HG03342 (cell line): ENCODE measurements at regions not wholly inside any gene's neighbourhood (a gene's known extent, or its start where the extent isn't known, plus 50 kb on each side); places are given as distances from the start of the nearest gene placed in this dataset.

Experiments
- ATAC-seq: cut with Tn5 transposase; IDR thresholded peaks from one replicate; pipeline ENCODE4 v1.9.1; 2021; ENCODE audit warnings: mild to moderate bottlenecking, moderate library complexity; ENCODE audit not compliant: unreplicated experiment

DNA sequence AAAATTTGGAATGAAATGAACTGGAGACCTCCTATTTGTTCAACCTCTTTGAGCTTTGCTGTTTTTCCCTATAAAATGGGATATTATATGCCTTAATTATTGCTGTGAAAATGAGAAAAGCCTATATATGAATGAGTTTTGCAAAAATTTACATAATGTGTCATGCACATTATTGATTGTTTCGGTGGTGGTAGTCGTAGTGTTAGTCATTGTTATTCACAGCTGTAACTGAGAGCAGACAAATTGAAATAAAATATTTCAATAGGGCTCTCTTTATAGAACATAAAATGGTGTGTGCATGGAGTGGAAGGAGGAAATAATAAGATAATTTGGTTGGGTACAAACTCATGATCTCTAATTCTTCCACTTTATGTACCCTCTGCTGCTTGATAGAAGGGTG is 153.7 kb upstream of the GADL1 start:
- ATAC-seq = no peak

DNA sequence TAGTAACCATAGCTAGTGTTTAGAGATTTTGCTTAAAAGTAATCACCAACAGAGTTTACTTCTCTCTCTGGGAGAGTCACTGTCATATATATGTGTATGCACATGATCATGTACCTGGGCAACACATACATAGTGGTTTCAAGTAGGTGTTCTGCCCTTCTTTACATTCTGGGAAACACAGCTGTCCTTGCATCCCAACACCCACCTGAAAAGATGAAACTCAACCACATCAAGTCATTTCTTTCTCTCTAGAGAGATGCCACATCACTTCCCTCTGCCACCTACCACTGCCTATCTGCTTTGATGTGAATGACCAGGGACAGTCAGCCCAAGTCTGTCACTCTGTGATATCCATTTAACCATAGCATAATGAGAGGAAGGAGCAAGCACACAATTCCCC is 155.8 kb upstream of the GADL1 start:
- ATAC-seq = no peak

DNA sequence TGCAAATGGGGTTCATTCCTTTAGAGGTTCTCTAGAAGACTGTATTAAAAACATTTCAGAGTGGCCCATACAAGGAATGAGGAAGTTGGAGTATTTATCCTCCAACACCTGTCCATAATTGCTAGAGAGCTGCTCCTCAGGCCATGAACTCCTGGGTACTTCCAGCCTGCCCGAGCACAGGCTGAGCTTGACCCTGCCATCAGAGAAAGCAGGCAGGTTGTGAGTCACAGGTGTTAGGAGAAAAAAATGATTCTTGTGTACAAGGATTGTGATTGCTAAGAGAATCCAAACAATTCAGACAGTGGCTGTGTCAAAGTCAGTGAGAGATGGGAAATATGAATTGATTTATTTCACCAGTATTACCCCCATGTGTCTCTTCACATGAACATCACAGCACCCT is 156.8 kb upstream of the GADL1 start:
- ATAC-seq = no peak

DNA sequence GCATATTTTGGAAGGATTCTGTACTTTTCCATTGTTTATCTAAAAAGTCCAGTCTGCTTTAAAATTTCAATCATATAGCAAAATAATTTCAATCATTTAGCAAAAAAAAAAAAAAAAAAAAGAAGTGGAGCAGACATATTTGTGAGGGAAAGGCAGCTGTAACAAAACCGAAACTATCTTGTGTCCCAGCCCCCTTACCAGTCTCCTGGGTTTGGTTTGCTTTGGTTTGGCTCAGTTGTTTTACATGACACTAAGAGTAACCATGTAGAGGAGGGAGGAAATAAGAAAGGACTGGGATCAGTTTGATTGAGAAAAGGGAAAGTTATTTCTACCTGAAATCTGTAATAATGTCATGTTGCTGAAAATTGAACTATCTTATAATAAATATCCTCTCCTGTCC is 158.8 kb upstream of the GADL1 start:
- ATAC-seq = no peak

GRCh38 chr3:31054032-31054431 is 159.6 kb upstream of the GADL1 start:
- ATAC-seq = no peak

GRCh38 chr3:31055757-31056156 is 161.3 kb upstream of the GADL1 start:
- no peak for ATAC-seq

DNA sequence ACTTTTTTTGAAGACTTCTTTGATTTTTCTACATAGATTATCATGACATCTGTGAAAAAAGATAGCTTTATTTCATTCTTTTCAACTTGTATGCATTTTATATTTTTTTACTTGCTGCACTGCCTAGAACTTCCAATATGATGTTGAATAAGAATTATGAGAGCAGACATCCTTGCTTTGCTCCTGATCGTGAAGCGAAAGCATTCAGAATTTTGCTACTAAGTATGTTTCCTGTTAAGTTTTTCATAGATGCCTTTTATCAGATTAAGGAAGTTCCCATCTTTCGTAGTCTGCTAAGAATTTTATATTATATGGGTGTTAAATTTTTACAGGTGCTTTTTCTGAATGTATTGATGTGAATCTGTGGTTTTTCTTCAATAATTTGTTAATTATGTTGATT is 163.4 kb upstream of the GADL1 start:
- no peak for ATAC-seq

DNA sequence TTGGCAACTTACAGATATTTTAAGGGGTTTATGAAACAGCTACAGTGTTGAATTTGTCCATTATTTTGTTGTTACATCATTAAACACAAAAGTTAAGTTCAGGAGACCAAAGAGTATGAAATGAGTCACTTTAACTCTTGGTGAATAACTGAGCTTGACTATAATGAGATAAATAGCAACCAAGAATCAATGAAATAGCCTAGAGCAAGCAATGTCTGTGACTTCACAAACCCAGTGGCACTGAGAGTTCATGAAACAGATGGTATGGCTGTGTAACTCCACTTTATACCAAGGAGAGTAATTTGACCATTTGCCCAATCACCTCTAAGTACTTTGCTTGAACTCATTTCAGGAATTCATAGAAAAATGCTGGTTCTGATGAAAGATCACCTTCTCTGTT is 169.6 kb upstream of the GADL1 start:
- no peak for ATAC-seq

DNA sequence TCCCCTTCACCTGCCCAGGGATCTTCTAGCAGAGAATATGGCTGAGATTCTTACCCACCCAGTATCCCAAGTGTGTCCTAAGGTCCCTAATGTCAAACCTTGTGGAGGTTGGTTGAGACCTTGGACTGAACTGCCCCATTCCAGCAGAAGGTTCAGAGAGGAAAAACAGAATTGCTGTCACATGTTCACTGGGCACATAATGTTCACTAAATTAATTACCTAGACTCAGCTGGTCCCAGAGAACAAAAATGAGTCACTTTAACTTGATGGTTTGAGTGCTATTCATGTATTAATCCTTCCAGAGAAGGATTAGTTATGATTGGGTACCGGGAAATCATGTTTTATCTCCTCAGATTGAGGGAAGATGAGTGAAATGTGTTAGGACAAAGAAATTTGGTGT is 171.3 kb upstream of the GADL1 start:
- ATAC-seq = no peak

DNA sequence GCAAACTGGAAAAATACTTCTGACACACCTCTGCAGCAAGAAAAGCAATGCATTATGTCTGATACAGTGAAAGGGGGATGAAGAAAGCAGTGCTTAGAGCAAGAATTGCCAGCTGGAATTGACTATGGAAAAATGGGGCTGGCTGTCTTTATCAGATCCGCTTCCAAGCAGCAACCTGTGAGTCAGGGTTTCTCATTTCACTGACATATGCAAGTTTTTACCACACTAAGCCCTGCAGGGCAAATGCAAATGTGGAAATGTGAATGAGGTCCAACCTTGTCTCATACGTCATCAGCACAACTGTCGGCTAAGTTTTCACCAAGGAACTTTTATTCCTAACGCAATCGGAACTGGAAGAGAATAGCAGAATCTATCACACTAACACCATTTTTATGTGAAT is 172.5 kb upstream of the GADL1 start:
- no peak for ATAC-seq

DNA sequence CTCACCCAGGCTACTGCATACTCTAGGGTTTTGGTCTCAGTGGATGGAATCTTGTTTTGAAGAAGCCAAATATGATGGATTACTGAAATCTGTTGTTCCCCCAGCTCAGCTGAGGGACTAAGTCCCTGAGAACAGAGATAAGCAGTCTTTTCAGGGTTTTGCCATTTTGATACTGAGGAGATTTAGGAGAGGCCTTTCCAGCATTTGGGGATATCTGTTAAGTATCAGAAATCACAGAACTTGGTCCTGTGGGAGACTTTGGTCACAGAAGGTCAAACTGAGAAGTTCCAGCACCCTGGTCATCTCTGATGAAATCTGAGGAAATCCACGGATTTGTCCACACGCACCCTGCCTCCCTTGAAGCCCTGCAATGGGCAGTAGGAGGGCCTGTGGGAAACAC is 181.0 kb upstream of the GADL1 start:
- no peak for ATAC-seq

GRCh38 chr3:31075876-31076275 is 181.4 kb upstream of the GADL1 start:
- no peak for ATAC-seq

DNA sequence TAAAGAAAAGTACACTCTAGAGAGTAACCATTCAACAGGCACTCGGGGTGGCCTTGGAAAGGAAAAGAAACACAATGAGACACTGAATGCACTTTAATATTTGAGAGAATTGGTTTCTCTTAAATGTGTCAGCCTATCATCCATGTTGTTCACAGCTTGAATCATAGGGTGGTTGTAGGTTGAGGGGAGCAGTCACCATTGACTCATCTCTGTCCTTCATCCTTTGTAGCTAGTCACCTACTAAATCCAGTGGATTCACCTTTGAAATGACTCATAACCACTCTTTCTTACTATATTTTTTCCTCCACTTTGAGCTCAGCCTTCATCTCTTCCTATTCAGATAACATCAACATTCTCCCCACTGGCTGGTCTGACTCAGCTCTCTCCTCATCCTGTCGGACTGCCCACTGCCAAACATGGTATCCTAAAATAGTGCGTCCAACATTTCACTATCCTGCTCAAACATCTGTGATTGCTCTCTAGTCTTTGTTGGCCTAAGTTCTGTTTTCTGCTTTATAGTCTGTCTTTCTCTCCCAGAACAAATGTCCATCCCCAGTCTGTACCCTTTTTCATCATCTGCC is 182.7 kb upstream of the GADL1 start:
- ATAC-seq = no peak

GRCh38 chr3:31077826-31078225 is 183.4 kb upstream of the GADL1 start:
- no peak for ATAC-seq

GRCh38 chr3:31079689-31080088 is 185.2 kb upstream of the GADL1 start:
- ATAC-seq = no peak

DNA sequence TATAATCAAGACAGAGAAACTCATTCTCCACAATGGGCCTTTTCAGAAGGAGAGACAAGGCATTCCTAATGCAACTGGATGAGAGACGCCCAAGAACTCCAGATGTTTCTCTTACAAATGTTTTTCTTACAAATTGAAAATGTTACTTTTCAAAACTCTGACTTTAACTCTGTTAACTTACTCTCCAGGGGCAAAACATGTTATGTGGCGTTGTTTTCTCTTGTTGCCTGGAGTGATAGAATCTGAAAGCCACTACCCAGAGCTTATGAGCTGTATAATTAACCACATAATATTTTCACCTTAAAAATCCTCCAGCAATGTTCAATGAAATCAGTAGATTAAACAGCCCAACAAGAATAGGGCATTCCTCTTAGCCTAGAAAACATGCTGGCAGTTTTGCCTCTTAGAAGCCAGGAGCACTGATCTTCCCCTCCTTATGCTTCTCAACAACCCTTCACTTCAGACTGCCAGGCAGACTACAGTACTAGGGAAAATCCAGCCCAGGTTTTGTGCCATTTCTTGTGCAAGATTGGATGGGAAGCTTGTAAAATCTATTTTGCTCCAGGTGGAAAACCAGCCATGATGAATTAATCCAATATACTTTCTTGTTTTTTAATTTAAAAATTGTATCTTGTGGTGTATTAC is 186.7 kb upstream of the GADL1 start:
- ATAC-seq = no peak

GRCh38 chr3:31086148-31086547 is 191.7 kb upstream of the GADL1 start:
- no peak for ATAC-seq

- no peak for ATAC-seq
Measured at GRCh38 chr3:31086698-31087097, 192.2 kb upstream of the GADL1 start.

GRCh38 chr3:31091748-31092147 is 197.3 kb upstream of the GADL1 start:
- no peak for ATAC-seq

DNA sequence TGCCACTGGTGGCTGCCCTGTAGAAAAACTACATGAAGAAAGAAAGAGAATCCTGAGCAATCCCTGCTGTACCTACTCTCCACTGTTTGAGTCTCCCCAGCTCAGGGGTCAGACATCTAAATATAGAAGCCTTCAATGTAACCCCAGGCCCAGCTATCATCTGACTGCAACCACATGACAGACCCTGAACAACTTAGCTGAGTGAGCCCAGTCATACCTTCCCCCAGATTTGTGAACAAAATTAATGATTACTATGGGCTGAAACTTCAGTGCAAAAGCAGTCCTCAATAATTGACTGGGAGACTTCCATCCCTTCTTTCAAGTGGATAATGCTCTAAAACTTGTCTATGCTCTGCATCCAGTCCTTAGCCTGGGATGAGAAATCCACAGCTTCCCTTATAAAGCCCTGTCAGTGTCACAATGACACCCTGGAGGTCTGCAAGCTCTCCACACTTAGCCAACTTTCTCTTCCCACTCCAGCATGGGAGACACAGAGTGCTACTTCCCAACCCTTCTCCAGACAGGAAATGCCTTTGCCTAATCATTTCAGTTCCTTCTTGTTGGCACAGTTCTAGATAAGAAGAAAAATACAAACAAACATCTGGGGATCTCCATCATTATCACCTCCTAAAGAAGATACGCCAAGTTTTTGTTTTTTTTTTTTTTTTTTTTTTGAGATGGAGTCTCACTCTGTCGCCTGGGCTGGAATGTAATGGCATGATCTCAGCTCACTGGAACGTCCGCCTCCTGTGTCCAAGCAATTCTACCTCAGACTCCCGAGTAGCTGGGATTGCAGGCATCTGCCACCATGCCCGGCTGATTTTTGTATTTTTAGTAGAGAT is 198.5 kb upstream of the GADL1 start:
- ATAC-seq = no peak

DNA sequence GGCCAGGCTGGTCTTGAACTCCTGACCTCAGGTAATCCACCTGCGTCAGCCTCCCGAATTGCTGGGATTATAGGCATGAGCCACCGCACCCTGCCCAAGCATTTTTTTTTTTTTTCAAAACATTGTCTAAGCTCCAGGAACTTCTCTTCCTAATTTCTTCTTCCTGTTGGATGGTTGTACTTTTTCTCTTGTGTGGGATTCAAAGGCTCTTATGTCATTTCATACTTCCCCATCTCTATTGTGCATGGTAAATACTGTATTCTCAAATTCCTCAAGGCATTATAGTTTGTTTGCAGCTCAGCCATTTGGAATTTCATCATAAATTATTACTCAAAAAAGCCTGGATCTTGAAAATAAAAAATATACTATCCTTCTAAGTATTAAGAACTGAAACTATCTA is 199.1 kb upstream of the GADL1 start:
- no peak for ATAC-seq

- ATAC-seq = no peak
Measured at GRCh38 chr3:31094048-31094447, 199.6 kb upstream of the GADL1 start.
